Hepatocyte (in vitro differentiated cells): ENCODE measurements at regions not wholly inside any gene's neighbourhood (a gene's known extent, or its start where the extent isn't known, plus 50 kb on each side); places are given as distances from the start of the nearest gene placed in this dataset.

Experiments
- CTCF ChIP-seq: fragments of 200-600 bp; sonication (generic); IDR thresholded peaks from 2 replicates; pipeline ENCODE4 v1.5.1; 2016; ENCODE audit warnings: antibody characterized with exemption, mild to moderate bottlenecking; ENCODE audit not compliant: poor library complexity
- EZH2 ChIP-seq: fragments of 200-600 bp; sonication (generic); IDR thresholded peaks from 2 replicates; pipeline ENCODE4 v1.6.1; 2016; ENCODE audit warnings: antibody characterized with exemption, mild to moderate bottlenecking, borderline replicate concordance
- EZH2phosphoT487 ChIP-seq: fragments of 200-600 bp; sonication (generic); IDR thresholded peaks from one replicate; pipeline ENCODE4 v1.6.1; 2018; ENCODE audit warnings: antibody characterized with exemption, mild to moderate bottlenecking, low read depth, moderate library complexity; ENCODE audit not compliant: unreplicated experiment, severe bottlenecking

- TF ChIP-seq CTCF (no peak), EZH2phosphoT487 (no peak), EZH2 (no peak)
These were observed 665.2 kb upstream of the ADGRL2 start for GRCh38 chr1:81135524-81135923.
